RWPE1 (cell line): ENCODE measurements at regions not wholly inside any gene's neighbourhood (a gene's known extent, or its start where the extent isn't known, plus 50 kb on each side); places are given as distances from the start of the nearest gene placed in this dataset.
"Not testable (repeated sequence)": the region's sequence is repeated elsewhere in the genome, so short reads cannot be mapped to it uniquely, and the experiment has no call there.

Source experiments
- CTCF ChIA-PET: fragments of 350-600 bp; sonication (Branson Sonifier 250); formaldehyde crosslinking; extraction: SDS; loops from one replicate; lab custom pipeline; 2021; lab: Yijun Ruan, JAX
- POLR2A ChIA-PET: fragments of 400-600 bp; formaldehyde crosslinking; extraction: SDS; loops from one replicate; lab custom pipeline; 2020; ENCODE audit warnings: antibody characterized with exemption; ENCODE audit not compliant: low non-redundant PET; lab: Yijun Ruan, JAX
- DNase-seq: peaks from one replicate; pipeline ENCODE4 v3.0.0; 2012; ENCODE audit warnings: low spot score
- H3K27ac ChIP-seq: fragments of 450-650 bp; 2 replicates; pipeline ENCODE4 v1.5.1; 2017
- TF ChIP-seq, protein P1 (sequence below): fragments of 450-650 bp; conservative IDR thresholded peaks from 2 replicates; pipeline ENCODE4 v1.5.1; 2017; ENCODE audit warnings: low read depth, mild to moderate bottlenecking

- ChIA-PET POLR2A (no interaction called here), CTCF (no interaction called here)
- DNase-seq = no peak
- TF ChIP-seq, protein P1, sequence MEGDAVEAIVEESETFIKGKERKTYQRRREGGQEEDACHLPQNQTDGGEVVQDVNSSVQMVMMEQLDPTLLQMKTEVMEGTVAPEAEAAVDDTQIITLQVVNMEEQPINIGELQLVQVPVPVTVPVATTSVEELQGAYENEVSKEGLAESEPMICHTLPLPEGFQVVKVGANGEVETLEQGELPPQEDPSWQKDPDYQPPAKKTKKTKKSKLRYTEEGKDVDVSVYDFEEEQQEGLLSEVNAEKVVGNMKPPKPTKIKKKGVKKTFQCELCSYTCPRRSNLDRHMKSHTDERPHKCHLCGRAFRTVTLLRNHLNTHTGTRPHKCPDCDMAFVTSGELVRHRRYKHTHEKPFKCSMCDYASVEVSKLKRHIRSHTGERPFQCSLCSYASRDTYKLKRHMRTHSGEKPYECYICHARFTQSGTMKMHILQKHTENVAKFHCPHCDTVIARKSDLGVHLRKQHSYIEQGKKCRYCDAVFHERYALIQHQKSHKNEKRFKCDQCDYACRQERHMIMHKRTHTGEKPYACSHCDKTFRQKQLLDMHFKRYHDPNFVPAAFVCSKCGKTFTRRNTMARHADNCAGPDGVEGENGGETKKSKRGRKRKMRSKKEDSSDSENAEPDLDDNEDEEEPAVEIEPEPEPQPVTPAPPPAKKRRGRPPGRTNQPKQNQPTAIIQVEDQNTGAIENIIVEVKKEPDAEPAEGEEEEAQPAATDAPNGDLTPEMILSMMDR = no peak
- H3K27ac ChIP-seq = no peak overlapping the region
Observed at GRCh38 chr1:242602001-242602400, 77.5 kb upstream of the PLD5 start.

DNA sequence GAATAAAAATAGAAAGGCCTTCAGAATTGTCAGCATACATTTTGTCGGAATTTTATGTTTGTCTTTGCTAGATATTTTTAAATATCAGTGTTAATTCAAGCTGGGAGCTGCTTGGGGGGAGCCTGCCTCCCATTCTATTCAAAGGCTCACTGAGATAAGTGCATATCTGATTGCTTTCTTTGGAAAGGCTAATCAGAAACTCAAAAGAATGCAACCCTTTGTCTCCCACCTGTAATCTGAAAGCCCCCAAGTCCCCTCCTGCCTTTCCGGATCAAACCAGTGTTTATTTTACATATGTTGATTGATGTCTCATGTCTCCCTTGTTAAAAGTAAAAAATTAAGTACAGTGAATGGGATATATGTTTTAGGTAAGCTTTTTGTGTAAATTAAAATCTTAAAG lies 69.3 kb upstream of the PLD5 start:
- CTCF ChIA-PET = not testable (repeated sequence)

GRCh38 chr1:242586360-242586680 lies 61.8 kb upstream of the PLD5 start:
- no peak overlapping the region for H3K27ac ChIP-seq
- ChIA-PET CTCF (no interaction called here), POLR2A (no interaction called here)
- DNase-seq = no peak
- TF ChIP-seq, protein P1 = no peak

More for the DNA sequence above, 69.3 kb upstream of the PLD5 start:
- POLR2A ChIA-PET, DNase-seq, H3K27ac ChIP-seq: not testable (repeated sequence)

- TF ChIP-seq, protein P1 = no peak
- POLR2A ChIA-PET = no interaction called here
- H3K27ac ChIP-seq = no peak overlapping the region
- CTCF ChIA-PET = no interaction called here
- DNase-seq = no peak
Observed at GRCh38 chr1:242585616-242586359, 61.3 kb upstream of the PLD5 start.

DNA sequence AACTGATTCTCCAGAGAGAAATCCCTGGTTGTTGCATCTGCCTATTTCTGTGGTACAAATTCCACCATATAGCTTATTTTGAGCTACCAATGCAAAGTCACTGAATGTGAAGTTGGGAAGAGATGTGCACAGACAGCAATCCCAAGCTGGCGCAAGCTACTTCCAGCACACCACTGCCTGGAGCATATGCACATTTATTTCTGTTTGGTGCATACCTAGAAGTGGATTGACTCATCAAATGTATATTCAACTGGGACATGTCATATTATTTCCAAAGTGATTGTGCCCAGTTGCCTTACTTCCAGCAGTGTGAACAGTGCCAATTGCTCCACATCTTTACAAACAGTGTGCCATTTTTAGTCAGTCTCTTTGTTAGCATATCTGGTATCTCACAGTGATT lies 58.2 kb upstream of the PLD5 start:
- TF ChIP-seq, protein P1 = no peak
- DNase-seq = no peak
- ChIA-PET CTCF (no interaction called here), POLR2A (no interaction called here)
- H3K27ac ChIP-seq = no peak overlapping the region

GRCh38 chr1:242579528-242580235 lies 55.2 kb upstream of the PLD5 start:
- CTCF ChIA-PET = interaction anchor here (0.6 kb wide), 1 partner anchor 106 kb away, joined by 3 read pairs; no protein-coding TSS in a partner anchor
- H3K27ac ChIP-seq = no peak overlapping the region
- POLR2A ChIA-PET = no interaction called here
- DNase-seq = no peak
- TF ChIP-seq, protein P1 = no peak
